ENCODE measurements at regions not wholly inside any gene's neighbourhood (a gene's known extent, or its start where the extent isn't known, plus 50 kb on each side); places are given as distances from the start of the nearest gene placed in this dataset.
"Not testable (repeated sequence)": the region's sequence is repeated elsewhere in the genome, so short reads cannot be mapped to it uniquely, and the experiment has no call there.

DNA sequence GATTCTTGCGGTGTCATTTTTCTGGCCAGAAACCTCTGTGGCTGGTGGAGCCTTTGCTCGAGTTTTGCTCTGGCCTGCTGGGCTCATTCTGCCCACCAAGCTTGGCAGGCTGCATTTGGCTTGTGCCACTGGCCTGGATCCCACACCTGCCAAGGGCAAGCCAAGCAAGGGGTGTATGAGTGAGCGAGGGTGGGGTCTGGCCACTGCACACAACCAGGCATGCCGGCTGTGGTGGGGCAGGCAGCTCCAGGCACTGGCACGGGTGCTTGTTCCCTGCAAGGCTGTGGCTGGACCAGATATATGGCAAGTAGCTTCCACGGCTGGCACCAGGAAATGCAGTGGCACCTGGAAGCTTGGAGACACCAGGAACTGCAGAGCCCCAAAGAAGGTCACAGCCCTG lies 68.6 kb upstream of the PPP3CA start:
- DNase-seq: no peak

DNA sequence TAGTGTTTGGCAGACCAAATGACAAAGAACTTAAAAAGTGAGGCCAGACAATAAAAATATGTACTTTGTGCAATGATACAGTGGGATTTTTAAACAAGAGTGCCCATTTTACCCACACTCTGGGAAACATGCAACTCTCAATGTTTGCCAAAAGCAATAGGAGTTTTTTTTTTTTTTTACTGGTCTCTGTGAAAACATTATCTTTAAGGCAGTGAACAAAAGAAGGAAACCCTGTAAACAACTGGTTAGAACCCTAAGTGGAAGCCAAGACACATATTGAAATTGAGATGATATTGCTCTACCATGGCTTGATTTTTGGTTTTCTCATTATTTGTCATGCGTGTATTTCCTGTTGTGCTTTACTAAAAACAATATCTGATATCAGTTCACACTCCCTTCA lies 67.2 kb upstream of the PPP3CA start:
- DNase-seq: no peak

DNA sequence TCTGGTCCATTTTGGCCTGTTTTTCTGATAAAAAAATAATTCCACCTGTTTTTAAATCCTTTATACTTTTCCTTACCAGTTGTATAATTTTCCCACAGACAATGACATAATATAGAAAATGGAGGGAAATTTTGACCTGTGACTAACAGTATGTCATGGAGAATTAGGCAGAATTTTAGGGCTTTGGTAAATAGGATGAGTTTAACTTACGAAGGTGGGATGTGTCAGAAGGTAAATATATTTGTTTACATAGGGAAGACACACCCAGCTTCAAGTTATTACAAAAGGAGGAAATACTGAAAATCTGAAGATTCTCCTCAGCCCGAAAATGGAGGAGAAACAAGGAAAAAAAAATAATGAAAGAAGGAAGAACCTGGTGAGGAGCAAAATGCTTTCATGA lies 64.6 kb upstream of the PPP3CA start:
- no peak for DNase-seq

DNA sequence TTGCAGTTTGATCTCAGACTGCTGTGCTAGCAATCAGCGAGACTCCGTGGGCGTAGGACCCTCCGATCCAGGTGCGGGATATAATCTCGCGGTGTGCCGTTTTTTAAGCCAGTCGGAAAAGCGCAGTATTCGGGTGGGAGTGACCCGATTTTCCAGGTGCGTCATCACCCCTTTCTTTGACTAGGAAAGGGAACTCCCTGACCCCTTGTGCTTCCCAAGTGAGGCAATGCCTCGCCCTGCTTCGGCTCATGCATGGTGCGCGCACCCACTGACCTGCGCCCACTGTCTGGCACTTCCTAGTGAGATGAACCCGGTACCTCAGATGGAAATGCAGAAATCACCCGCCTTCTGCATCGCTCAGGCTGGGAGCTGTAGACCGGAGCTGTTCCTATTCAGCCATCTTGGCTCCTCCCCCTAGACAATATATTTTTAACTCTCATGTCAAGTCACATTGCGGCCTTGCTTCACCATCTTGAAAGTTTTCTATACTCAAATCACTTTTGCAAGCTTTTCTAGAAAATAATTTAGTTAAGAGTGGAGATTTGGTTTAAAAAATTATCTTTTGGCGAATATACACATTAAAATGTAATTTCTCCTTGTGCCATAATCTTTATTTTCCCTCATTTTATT lies 64.1 kb upstream of the PPP3CA start:
- not testable (repeated sequence) for DNase-seq

DNA sequence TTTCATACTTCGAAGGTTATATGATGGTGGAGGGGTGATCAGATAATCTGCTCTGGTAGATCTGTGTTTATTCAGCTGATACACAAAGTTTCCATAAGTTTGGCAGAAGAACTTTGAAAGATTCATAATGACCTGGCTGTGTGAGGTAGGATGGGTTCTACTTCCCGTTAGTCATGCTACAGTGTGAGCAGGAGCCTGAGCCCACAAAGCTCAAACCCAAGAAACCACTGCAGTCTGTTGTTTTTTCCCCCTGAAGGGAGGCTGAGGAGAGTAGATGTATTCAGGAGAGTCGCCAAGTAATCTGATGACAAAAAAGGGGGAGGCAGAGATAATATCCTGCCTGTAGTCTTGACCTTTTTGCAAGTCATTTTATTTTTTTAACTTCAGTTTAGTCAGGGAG lies 52.8 kb upstream of the PPP3CA start:
- no peak for DNase-seq

DNA sequence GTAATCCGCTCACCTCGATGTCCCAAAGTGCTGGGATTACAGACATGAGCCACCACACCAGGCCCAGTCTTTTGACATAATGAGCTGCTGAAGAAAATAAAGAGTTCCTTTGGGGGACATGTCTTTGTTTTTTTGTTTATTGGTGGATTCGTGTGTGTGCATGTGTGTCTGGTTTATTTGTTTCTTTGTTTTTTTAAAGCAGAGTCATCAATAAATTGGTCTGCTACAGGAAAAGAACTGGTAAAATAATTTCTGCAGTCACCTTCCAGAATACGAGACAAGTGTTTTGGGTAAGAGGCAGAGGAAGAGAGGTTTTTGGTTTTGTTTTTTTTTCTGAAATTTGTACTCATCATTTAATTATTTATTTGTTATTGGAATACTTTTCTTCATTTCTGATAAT lies 51.5 kb upstream of the PPP3CA start:
- no peak for DNase-seq
